WTC11 (cell line): ENCODE measurements at regions not wholly inside any gene's neighbourhood (a gene's known extent, or its start where the extent isn't known, plus 50 kb on each side); places are given as distances from the start of the nearest gene placed in this dataset.

Experiments
- AFF4 ChIP-seq: sonication (generic); formaldehyde crosslinking; IDR thresholded peaks from 2 replicates; pipeline ENCODE4 v1.8.1; 2023; ENCODE audit warnings: mild to moderate bottlenecking, missing genetic modification reagents, borderline replicate concordance
- ATF1 ChIP-seq: sonication (generic); formaldehyde crosslinking; IDR thresholded peaks from 2 replicates; pipeline ENCODE4 v1.8.1; 2023; ENCODE audit warnings: mild to moderate bottlenecking, moderate library complexity, missing genetic modification reagents
- ATF3 ChIP-seq: sonication (generic); formaldehyde crosslinking; conservative IDR thresholded peaks from 2 replicates; pipeline ENCODE4 v1.8.1; 2022; ENCODE audit warnings: mild to moderate bottlenecking, missing genetic modification reagents
- CREB1 ChIP-seq: sonication (generic); formaldehyde crosslinking; IDR thresholded peaks from 2 replicates; pipeline ENCODE4 v1.8.0; 2023; ENCODE audit warnings: mild to moderate bottlenecking, missing genetic modification reagents
- CTCF ChIP-seq: fragments of 200-600 bp; IDR thresholded peaks from 2 replicates; pipeline ENCODE4 v1.8.0; 2022; ENCODE audit warnings: antibody characterized with exemption
- E2F1 ChIP-seq: sonication (generic); formaldehyde crosslinking; IDR thresholded peaks from 2 replicates; pipeline ENCODE4 v1.8.0; 2022; ENCODE audit warnings: mild to moderate bottlenecking, missing genetic modification reagents
- GRHL2 ChIP-seq: fragments of 250-450 bp; sonication (Bioruptor Pico); IDR thresholded peaks from 2 replicates; pipeline ENCODE4 v1.8.0; 2022; ENCODE audit warnings: mild to moderate bottlenecking, moderate library complexity; ENCODE audit not compliant: insufficient replicate concordance, severe bottlenecking
- HMGXB4 ChIP-seq: sonication (generic); formaldehyde crosslinking; IDR thresholded peaks from 2 replicates; pipeline ENCODE4 v1.8.1; 2023; ENCODE audit warnings: mild to moderate bottlenecking, moderate library complexity, missing genetic modification reagents
- JUN ChIP-seq: sonication (generic); formaldehyde crosslinking; IDR thresholded peaks from 2 replicates; pipeline ENCODE4 v1.8.0; 2023; ENCODE audit warnings: mild to moderate bottlenecking, missing genetic modification reagents
- MAX ChIP-seq: sonication (generic); formaldehyde crosslinking; IDR thresholded peaks from 2 replicates; pipeline ENCODE4 v1.8.0; 2022; ENCODE audit warnings: mild to moderate bottlenecking, missing genetic modification reagents
- USF2 ChIP-seq: sonication (generic); formaldehyde crosslinking; IDR thresholded peaks from 2 replicates; pipeline ENCODE4 v1.8.1; 2023; ENCODE audit warnings: mild to moderate bottlenecking, missing genetic modification reagents, moderate library complexity
- ZNF263 ChIP-seq: sonication (generic); formaldehyde crosslinking; IDR thresholded peaks from 2 replicates; pipeline ENCODE4 v1.8.1; 2022; ENCODE audit warnings: low read depth, mild to moderate bottlenecking, moderate library complexity, missing genetic modification reagents
- ZNF423 ChIP-seq: fragments of 250-450 bp; sonication (Bioruptor Pico); IDR thresholded peaks from 2 replicates; pipeline ENCODE4 v2.1.2; 2022; ENCODE audit warnings: mild to moderate bottlenecking, moderate library complexity

- no peak for TF ChIP-seq CTCF
- TF ChIP-seq ZNF423 (CRISPR knock-in tag): no peak
- TF ChIP-seq USF2: no peak
- TF ChIP-seq CREB1 (CRISPR knock-in tag): no peak
- TF ChIP-seq JUN (CRISPR knock-in tag): no peak
- TF ChIP-seq ATF3 (CRISPR knock-in tag): no peak
- TF ChIP-seq MAX: no peak
- no peak for TF ChIP-seq ZNF263 (CRISPR knock-in tag)
- no peak for TF ChIP-seq HMGXB4
- TF ChIP-seq ATF1: no peak
- no peak for TF ChIP-seq AFF4 (CRISPR knock-in tag)
- no peak for TF ChIP-seq E2F1 (CRISPR knock-in tag)
- no peak for TF ChIP-seq GRHL2 (CRISPR knock-in tag)
These were observed 72.5 kb upstream of the P3H2 start for GRCh38 chr3:190193210-190193609.
